ENCODE measurements at regions not wholly inside any gene's neighbourhood (a gene's known extent, or its start where the extent isn't known, plus 50 kb on each side); places are given as distances from the start of the nearest gene placed in this dataset. TPM values are rescaled to one million over a fixed set of nuclear protein-coding genes. Genes with fewer than 3 reads are reported as not detected.
"Not testable (repeated sequence)": the region's sequence is repeated elsewhere in the genome, so short reads cannot be mapped to it uniquely, and the experiment has no call there.

GRCh38 chr13:87524775-87525174 lies 146.4 kb upstream of the SLITRK5 start:
- DNase-seq (ENCODE audit: low read depth) = peak; percentile 17

DNA sequence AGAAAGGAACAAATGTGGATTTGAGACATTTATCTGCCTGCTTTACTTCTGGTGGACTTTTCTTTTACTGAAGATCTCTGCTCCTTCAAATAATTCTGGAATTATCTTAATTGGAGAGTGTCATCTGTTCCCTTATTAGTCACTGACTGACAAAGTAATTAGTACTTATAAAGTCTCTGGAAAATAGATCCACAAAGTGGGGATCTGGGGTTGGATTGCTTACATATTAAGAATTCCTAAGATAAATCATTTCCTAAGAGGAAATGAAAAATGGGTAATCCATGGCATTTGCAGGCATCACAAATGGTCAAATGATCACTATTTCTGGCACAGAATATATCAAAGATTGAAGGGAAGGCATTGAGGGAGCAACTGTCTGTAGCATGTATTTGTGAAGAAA lies 137.4 kb upstream of the SLITRK5 start:
- no peak for DNase-seq (ENCODE audit: low read depth)

GRCh38 chr13:87535911-87536310 lies 135.3 kb upstream of the SLITRK5 start:
- DNase-seq (ENCODE audit: low read depth) = no peak

DNA sequence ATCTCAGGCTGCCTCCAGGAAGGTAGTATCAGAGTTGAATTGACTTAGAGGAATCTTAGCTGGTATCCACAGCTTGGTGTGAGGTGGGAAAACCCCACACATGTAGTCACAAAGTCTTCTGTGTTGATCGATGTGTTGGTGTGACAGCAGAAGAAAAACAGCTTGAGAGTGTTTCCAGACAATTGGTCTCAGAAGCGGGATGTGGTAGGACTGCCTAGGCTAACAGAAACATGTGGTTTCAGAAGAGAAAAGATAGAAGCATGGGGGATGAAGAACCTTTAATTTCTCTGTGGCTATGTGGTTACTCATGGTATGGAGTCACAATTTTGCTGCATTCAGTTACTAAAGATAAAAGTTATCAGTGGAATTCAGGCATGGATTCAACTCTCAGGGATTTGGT lies 134.7 kb upstream of the SLITRK5 start:
- DNase-seq (ENCODE audit: low read depth) = peak; percentile 33

DNA sequence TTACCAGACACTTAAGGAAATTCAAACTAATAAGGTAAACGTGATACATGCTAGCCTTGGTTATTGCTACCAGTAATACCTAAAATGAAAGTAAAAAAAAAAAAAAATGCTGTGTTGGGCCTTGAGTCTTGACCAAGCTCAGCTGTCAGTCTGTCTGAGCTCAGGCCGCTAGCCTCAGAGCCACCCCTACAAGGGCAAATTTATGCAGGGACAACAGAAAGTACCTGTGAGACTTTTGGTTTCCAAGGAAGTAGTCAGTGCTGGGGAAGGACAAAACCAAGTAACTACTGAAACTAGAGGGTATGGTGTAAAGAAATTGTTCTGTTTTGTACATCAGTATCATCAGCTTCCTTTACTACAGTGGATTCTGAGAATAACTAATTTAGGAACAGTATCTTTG lies 134.3 kb upstream of the SLITRK5 start:
- no peak for DNase-seq (ENCODE audit: low read depth)

- no peak for DNase-seq (ENCODE audit: low read depth)
These were observed 133.2 kb upstream of the SLITRK5 start for GRCh38 chr13:87537951-87538350.

DNA sequence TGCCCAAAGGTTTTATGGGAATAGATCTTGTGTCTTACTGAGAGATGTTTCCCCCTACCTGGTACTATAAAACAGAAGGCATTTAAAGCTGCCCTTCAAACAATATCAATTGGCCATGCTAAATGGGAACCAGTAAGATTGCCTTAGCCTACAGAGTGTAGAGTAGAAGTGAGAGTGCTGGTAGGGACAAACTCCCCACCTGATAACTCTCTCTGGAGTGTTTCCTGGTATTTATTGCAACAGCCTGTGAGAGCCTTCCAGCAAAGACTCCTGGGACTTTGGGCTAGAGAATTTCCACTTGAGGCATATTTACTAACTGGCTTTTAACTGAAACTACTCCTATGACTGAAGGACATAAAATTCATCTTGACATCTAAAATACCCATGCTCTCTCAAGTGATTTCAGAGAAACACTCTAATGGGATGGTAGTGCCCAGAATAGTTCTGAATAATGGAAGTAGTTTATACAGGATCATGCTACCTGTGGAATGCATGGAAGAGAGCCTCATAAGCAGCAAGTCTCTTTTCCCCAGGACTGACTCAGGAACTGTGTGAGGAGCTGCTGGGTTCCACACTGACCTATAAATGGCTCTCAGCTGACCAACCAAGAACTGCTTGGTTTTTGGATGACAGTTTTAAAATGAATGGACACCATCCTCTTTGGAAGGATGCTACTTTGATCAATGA lies 132.7 kb upstream of the SLITRK5 start:
- no peak for DNase-seq (ENCODE audit: low read depth)

- no peak for DNase-seq (ENCODE audit: low read depth)
These were observed 118.0 kb upstream of the SLITRK5 start for GRCh38 chr13:87553142-87553541.

GRCh38 chr13:87554045-87554444 lies 117.1 kb upstream of the SLITRK5 start:
- no peak for DNase-seq (ENCODE audit: low read depth)

GRCh38 chr13:87557788-87558187 lies 113.4 kb upstream of the SLITRK5 start:
- no peak for DNase-seq (ENCODE audit: low read depth)

DNA sequence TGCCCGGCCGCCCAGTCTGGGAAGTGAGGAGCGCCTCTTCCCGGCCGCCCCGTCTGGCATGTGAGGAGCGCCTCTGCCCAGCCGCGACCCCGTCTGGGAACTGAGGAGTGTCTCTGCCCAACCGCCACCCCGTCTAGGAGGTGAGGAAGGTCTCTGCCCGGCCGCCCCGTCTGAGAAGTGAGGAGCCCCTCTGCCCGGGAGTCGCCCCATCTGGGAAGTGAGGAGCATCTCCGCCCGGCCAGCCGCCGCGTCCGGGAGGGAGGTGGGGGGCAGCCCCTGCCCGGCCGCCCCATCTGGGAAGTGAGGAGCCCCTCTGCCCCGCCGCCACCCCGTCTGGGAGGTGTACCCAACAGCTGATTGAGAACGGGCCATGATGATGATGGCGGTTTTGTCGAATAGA lies 109.6 kb upstream of the SLITRK5 start:
- DNase-seq (ENCODE audit: low read depth) = not testable (repeated sequence)

DNA sequence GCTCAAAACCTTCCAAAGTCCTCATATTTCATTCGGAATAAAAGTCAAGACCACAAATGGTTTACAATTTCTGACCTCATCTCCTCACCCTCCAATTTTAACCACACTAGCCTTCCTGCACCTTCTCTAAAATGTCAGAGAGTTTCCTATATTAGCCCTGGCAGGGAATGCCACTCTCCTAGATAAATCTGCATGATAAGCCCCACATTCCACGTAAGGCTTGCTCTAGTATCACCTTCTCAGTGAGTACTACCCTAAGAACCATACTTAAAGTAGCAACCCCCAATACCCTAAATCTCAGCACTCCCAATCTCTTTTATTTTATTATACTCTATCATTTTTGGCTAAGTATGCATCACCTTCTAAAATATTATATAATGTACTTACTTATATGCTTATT lies 100.5 kb upstream of the SLITRK5 start:
- peak; percentile 35 for DNase-seq (ENCODE audit: low read depth)

DNA sequence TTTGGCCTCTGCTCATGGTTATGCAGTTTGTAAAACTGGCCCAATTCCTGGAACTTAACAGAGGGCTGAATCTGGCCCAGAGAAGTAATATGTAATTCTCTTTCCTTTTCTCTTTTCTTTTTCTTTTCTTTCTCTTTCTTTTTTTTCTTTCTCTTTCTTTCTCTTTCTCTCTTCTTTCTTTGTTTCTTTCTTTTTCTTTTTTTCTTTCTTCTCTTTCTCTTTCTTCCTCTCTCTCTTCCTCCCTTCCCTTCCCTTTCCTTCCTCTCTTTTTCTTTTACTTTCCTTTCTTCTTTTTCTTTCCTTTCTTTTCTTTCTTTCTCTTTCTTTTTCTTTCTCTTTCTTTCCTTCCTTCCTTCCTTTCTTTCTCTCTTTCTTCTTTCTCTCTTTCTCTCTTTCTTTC lies 88.8 kb upstream of the SLITRK5 start:
- no peak for DNase-seq (ENCODE audit: low read depth)

- no peak for DNase-seq (ENCODE audit: low read depth)
These were observed 80.7 kb upstream of the SLITRK5 start for GRCh38 chr13:87590518-87590917.

DNA sequence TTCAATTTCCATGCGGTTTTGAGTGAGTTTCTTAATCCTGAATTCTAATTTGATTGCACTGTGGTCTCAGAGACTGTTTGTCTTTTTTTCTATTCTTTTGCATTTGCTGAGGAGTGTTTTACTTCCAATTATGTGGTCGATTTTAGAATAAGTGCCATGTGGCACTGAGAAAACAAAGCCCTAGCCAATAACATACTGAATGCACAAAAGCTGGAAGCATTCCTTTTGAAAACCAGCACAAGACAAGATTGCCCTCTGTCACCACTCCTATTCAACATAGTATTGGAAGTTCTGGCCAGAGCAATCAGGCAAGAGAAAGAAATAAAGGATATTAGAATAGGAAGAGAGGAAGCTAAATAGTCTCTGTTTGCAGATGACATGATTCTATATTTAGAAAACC lies 66.7 kb upstream of the SLITRK5 start:
- DNase-seq (ENCODE audit: low read depth) = not testable (repeated sequence)

GRCh38 chr13:87607266-87607665 lies 63.9 kb upstream of the SLITRK5 start:
- DNase-seq (ENCODE audit: low read depth) = no peak

DNA sequence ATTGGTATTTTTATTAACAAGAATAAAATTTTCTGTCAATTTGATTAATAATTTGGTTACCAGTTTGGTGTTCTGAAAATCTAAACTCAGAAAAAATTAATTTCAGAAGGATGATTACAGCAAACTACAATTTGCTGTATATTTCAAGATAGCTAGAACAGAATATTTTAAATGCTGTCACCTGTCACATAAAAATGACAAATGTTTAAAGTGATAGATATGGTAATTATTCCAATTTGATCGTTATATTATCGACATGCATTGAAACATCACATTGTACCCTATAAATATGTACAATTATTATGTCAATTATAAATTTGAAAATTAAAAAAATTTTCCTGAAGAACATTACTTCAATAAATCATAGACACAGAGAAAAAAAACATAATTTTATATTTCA lies 56.9 kb upstream of the SLITRK5 start:
- DNase-seq (ENCODE audit: low read depth) = no peak

Small RNA genes in the stretch of these regions (small RNA-seq; reads per million reads assigned to genes)
- gene UBBP5 = not detected

Measured in HT1080 (cell line).